Gastroesophageal sphincter (tissue), 4 donors: ENCODE measurements at regions not wholly inside any gene's neighbourhood (a gene's known extent, or its start where the extent isn't known, plus 50 kb on each side); places are given as distances from the start of the nearest gene placed in this dataset.

ENCODE experiments used
- ATAC-seq: fragments of 150-250 bp; one replicate; pipeline ENCODE4 v1.9.1; 2016; ENCODE audit warnings: mild to moderate bottlenecking, moderate library complexity
- H3K27ac ChIP-seq, 4 donors: fragments of 200-600 bp; sonication (generic) in 3 of 4; 1 replicate in 3 of 4; 2 replicates in 1 of 4; pipeline ENCODE4 v1.5.1; 2016 to 2019
- H3K27me3 ChIP-seq: fragments of 200-600 bp; sonication (generic); one replicate; pipeline ENCODE4 v1.5.1; 2019
- H3K36me3 ChIP-seq, 2 donors: fragments of 200-600 bp; sonication (generic); one replicate each; pipeline ENCODE4 v1.5.1; 2019; ENCODE audit warnings: control low read depth in 1 of 2
- H3K4me1 ChIP-seq, 3 donors: fragments of 200-600 bp; sonication (generic); 1 replicate in 2 of 3; 2 replicates in 1 of 3; pipeline ENCODE4 v1.5.1; 2016 to 2019; ENCODE audit warnings: control low read depth in 2 of 3
- H3K4me3 ChIP-seq, 2 donors: fragments of 200-600 bp; sonication (generic); one replicate each; pipeline ENCODE4 v1.5.1; 2019; ENCODE audit warnings: mild to moderate bottlenecking in 1 of 2, moderate library complexity in 1 of 2
- H3K9me3 ChIP-seq, 3 donors: fragments of 200-600 bp; sonication (generic); one replicate each; pipeline ENCODE4 v1.5.1; 2017 to 2019; ENCODE audit warnings: control low read depth in 2 of 3
- EP300 ChIP-seq: sonication (generic); formaldehyde crosslinking; IDR thresholded peaks from one replicate; pipeline ENCODE4 v1.6.1; 2017; ENCODE audit warnings: antibody characterized with exemption, mild to moderate bottlenecking
- POLR2A ChIP-seq, 2 donors: fragments of 450-650 bp; IDR thresholded peaks; one replicate each; pipeline ENCODE4 v1.6.1; 2017; ENCODE audit warnings: antibody characterized with exemption in 2 of 2, mild to moderate bottlenecking in 2 of 2, moderate library complexity in 1 of 2
- POLR2AphosphoS5 ChIP-seq: sonication (generic); formaldehyde crosslinking; IDR thresholded peaks from one replicate; pipeline ENCODE4 v1.6.1; 2017; ENCODE audit warnings: antibody characterized with exemption
- WGBS, 2 donors: methylation state at CpG; one replicate each; pipeline ENCODE4 v1.1.5; 2018; ENCODE audit warnings: low coverage in 1 of 2; 5-methylcytosine and 5-hydroxymethylcytosine counted together
- TF ChIP-seq, protein P1 (sequence below), 4 experiments: fragments of 200-600 bp in 2 of 4; fragments of 450-650 bp in 2 of 4; sonication (generic) in 1 of 4; IDR thresholded peaks; one replicate each; pipeline ENCODE4 v1.5.1; 2017 to 2019; ENCODE audit warnings: antibody characterized with exemption in 4 of 4, mild to moderate bottlenecking in 2 of 4, moderate library complexity in 2 of 4

DNA sequence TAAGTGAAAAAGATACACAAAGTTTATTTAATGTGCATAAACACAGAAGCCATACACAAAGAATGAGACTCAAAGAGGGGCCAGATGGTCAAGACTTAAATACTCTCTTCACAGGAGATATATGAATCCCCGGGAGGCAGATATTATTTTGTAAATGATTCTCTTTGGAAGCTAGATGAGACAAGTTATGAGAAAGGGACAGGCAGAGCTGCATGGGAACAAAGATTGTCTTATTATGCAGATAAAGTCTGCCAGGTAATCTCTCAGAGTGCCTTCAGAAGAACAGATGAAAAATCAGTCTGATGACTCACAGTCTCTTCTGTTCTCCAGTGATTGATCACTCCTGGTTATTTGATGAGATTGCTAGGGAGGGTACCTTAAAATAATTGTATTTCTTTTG lies 89.0 kb downstream of the NAF1 start:
- 35 to 43% methylated on average over 1 of the region's 1 CpG for WGBS, 2 donors
- no peaks in the 10 kb centered on the region for H3K4me1 ChIP-seq
- no peaks in the 10 kb centered on the region for H3K9me3 ChIP-seq
- H3K27me3 ChIP-seq = no peaks in the 10 kb centered on the region
- H3K36me3 ChIP-seq = no peaks in the 10 kb centered on the region
- H3K27ac ChIP-seq = no peak overlapping the region
- TF ChIP-seq POLR2AphosphoS5 (no peak), POLR2A (IDR thresholded peaks at IDR 0.05) (no peak), EP300 (no peak)
- TF ChIP-seq, protein P1, sequence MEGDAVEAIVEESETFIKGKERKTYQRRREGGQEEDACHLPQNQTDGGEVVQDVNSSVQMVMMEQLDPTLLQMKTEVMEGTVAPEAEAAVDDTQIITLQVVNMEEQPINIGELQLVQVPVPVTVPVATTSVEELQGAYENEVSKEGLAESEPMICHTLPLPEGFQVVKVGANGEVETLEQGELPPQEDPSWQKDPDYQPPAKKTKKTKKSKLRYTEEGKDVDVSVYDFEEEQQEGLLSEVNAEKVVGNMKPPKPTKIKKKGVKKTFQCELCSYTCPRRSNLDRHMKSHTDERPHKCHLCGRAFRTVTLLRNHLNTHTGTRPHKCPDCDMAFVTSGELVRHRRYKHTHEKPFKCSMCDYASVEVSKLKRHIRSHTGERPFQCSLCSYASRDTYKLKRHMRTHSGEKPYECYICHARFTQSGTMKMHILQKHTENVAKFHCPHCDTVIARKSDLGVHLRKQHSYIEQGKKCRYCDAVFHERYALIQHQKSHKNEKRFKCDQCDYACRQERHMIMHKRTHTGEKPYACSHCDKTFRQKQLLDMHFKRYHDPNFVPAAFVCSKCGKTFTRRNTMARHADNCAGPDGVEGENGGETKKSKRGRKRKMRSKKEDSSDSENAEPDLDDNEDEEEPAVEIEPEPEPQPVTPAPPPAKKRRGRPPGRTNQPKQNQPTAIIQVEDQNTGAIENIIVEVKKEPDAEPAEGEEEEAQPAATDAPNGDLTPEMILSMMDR (IDR thresholded peaks at IDR 0.05) = no peak
- H3K4me3 ChIP-seq = no peak overlapping the region
- no peak for ATAC-seq

DNA sequence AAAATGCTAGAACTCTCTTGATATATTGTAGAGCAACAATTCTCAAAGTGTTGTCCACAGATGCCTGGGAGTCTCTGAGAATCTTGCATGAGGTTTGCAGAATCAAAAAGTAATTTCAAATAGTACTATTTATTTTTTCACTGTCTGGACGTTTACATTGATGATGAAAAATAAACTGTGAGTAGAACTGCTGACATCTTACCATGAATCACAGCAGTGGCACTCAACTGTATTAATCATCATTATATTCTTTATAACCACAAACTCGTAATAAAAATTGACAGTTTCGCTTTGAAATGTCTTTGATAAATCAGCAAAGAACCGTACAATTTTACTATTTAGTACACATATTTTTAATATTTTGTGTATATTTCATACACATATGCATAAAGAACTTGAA lies 94.5 kb downstream of the NAF1 start:
- H3K4me3 ChIP-seq = no peak overlapping the region
- no peaks in the 10 kb centered on the region for H3K36me3 ChIP-seq
- WGBS, 2 donors = 28 to 52% methylated on average over 4 of the region's 4 CpGs
- H3K9me3 ChIP-seq = no peaks in the 10 kb centered on the region
- H3K27me3 ChIP-seq = no peaks in the 10 kb centered on the region
- no peak overlapping the region for H3K27ac ChIP-seq
- TF ChIP-seq POLR2A (IDR thresholded peaks at IDR 0.05) = no peak
- TF ChIP-seq, protein P1 (IDR thresholded peaks at IDR 0.05) = no peak
- TF ChIP-seq POLR2AphosphoS5 = no peak
- no peak for TF ChIP-seq EP300
- ATAC-seq = no peak
- H3K4me1 ChIP-seq = no peaks in the 10 kb centered on the region

DNA sequence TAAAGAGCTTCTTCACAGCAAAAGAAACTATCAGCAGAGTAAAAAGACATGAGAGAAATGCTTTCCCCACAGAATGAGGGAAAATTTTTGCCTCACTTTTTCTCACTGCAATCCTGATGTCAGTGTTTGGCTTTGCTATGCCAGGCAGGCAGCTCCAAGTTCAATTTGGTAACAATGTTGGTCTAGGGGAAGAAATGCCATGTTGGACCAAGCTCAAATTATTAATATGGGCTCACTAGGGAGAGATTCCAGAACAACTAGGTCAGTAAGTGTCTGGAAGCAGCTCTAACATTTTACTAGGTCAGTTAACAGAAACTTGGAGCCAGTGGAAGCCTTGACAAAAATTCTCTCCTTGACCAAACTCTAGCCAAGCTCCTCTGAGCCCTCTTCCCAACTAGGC lies 95.4 kb downstream of the NAF1 start:
- Histone ChIP-seq H3K4me1 (no peaks in the 10 kb centered on the region), H3K27ac (no peak overlapping the region), H3K9me3 (no peaks in the 10 kb centered on the region), H3K4me3 (no peak overlapping the region), H3K27me3 (no peaks in the 10 kb centered on the region), H3K36me3 (no peaks in the 10 kb centered on the region)
- no peak for ATAC-seq
- TF ChIP-seq EP300 (no peak), POLR2AphosphoS5 (no peak), POLR2A (IDR thresholded peaks at IDR 0.05) (no peak)
- TF ChIP-seq, protein P1 (IDR thresholded peaks at IDR 0.05) = no peak

GRCh38 chr4:163070023-163070422 lies 96.7 kb downstream of the NAF1 start:
- ATAC-seq = no peak
- no peak overlapping the region for H3K27ac ChIP-seq
- 64 to 70% methylated on average over 1 to 2 of the region's 2 CpGs for WGBS, 2 donors

DNA sequence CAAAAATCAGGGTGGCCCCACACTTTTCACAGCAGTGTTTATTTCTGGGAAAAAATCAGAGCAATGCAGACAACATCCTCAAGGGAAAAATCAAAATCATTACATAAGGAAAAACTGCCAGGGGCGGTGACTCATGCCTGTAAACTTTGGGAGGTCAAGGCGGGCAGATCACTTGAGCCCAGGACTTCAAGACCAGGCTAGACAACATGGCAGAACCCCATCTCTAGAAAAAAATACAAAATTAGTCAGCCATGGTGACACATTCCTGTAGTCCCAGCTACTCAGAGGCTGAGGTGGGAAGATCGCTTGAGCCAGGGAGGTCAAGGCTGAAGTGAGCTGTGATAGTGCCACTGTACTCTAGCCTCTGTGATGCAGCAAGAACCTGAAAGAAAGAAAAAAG lies 102.8 kb downstream of the NAF1 start:
- H3K27ac ChIP-seq = no peak overlapping the region
- H3K27me3 ChIP-seq = no peaks in the 10 kb centered on the region
- no peak overlapping the region for H3K4me3 ChIP-seq
- WGBS, 2 donors = 85% methylated on average over 3 of the region's 3 CpGs; no CpG with 5 or more reads in 1 of the 2 donors
- H3K4me1 ChIP-seq = no peaks in the 10 kb centered on the region
- no peaks in the 10 kb centered on the region for H3K36me3 ChIP-seq
- H3K9me3 ChIP-seq = no peaks in the 10 kb centered on the region
- ATAC-seq = no peak
- TF ChIP-seq POLR2A (IDR thresholded peaks at IDR 0.05) (no peak), POLR2AphosphoS5 (no peak), EP300 (no peak)
- TF ChIP-seq, protein P1 (IDR thresholded peaks at IDR 0.05) = no peak

More at GRCh38 chr4:163070023-163070422, 96.7 kb downstream of the NAF1 start:
- Histone ChIP-seq H3K4me3 (no peak overlapping the region), H3K9me3 (no peaks in the 10 kb centered on the region), H3K36me3 (no peaks in the 10 kb centered on the region), H3K4me1 (no peaks in the 10 kb centered on the region), H3K27me3 (no peaks in the 10 kb centered on the region)
- no peak for TF ChIP-seq EP300
- no peak for TF ChIP-seq POLR2AphosphoS5
- TF ChIP-seq POLR2A (IDR thresholded peaks at IDR 0.05) = no peak
- TF ChIP-seq, protein P1 (IDR thresholded peaks at IDR 0.05) = no peak
